ENCODE measurements at regions not wholly inside any gene's neighbourhood (a gene's known extent, or its start where the extent isn't known, plus 50 kb on each side); places are given as distances from the start of the nearest gene placed in this dataset.

- no TSS peak for BruUV-seq (replicated peaks)
- no peaks in the 10 kb centered on the region for H4K20me1 ChIP-seq (ENCODE audit: insufficient read depth, low read length)
- no peaks in the 10 kb centered on the region for H3K36me3 ChIP-seq (replicated peaks in 1 of 2; ENCODE audit: control insufficient read depth in 1 of 2, insufficient read depth in 2 of 2, low read length in 2 of 2)
- in situ Hi-C loops (cut with HindIII; ENCODE audit: extremely low pct_ligation_motif_present, low pct_unique_long_range_greater_than_20kb) (no loop called here), intact Hi-C loops (cut with micrococcal nuclease; ENCODE audit: unreplicated experiment) (no loop called here)
- no peaks in the 10 kb centered on the region for H3K4me1 ChIP-seq (ENCODE audit: insufficient read depth, low read length)
- no peak overlapping the region for H3K9ac ChIP-seq (ENCODE audit: insufficient read depth, low read depth, low read length)
- no peak overlapping the region for H3K4me2 ChIP-seq (ENCODE audit: low read depth, low read length)
- CTCF ChIA-PET (ENCODE audit: low intra/inter-chr PET ratio, low total read pairs) = no interaction called here
- H3K79me2 ChIP-seq (ENCODE audit: insufficient read depth, low read length) = no peaks in the 10 kb centered on the region
- no peak for ATAC-seq
- TF ChIP-seq ZSCAN29 (CRISPR knock-in tag; conservative IDR thresholded peaks at IDR 0.05) (no peak), PHF5A (CRISPR knock-in tag; IDR thresholded peaks at IDR 0.05; ENCODE audit: low read depth, unreplicated experiment) (no peak), THAP11 (CRISPR knock-in tag; IDR thresholded peaks at IDR 0.05) (no peak), FOXK1 (CRISPR knock-in tag; IDR thresholded peaks at IDR 0.05; ENCODE audit: borderline replicate concordance, low read depth) (no peak), ZBTB40 (IDR thresholded peaks at IDR 0.05) (no peak), ZBTB40 (CRISPR knock-in tag; IDR thresholded peaks at IDR 0.05) (no peak), KDM5A (IDR thresholded peaks at IDR 0.05; ENCODE audit: borderline replicate concordance, low read length) (no peak)
- FAIRE-seq = no peak
- H3K9me3 ChIP-seq (ENCODE audit: low read length) = no peaks in the 10 kb centered on the region
- DNase-seq (ENCODE audit: low spot score) = no peak
- H3K27me3 ChIP-seq (ENCODE audit: control insufficient read depth in 1 of 2, insufficient read depth in 2 of 2, low read length in 2 of 2) = no peaks in the 10 kb centered on the region
- H2AFZ ChIP-seq (ENCODE audit: low read length) = no peak overlapping the region
- H3K27ac ChIP-seq (ENCODE audit: extremely low read length, insufficient read depth, low read length) = no peak overlapping the region
- POLR2A ChIA-PET = no interaction called here
- 13% methylated on average over 3 of the region's 3 CpGs for WGBS (ENCODE audit: low lambda C conversion rate)
- H3K4me3 ChIP-seq (replicated peaks in 1 of 3; ENCODE audit: insufficient read depth in 1 of 3, low read depth in 2 of 3, low read length in 3 of 3) = no peak overlapping the region
Observed at GRCh38 chr6:51432481-51432880, 613.8 kb downstream of the TFAP2B start.
